ENCODE measurements at regions not wholly inside any gene's neighbourhood (a gene's known extent, or its start where the extent isn't known, plus 50 kb on each side); places are given as distances from the start of the nearest gene placed in this dataset.

DNA sequence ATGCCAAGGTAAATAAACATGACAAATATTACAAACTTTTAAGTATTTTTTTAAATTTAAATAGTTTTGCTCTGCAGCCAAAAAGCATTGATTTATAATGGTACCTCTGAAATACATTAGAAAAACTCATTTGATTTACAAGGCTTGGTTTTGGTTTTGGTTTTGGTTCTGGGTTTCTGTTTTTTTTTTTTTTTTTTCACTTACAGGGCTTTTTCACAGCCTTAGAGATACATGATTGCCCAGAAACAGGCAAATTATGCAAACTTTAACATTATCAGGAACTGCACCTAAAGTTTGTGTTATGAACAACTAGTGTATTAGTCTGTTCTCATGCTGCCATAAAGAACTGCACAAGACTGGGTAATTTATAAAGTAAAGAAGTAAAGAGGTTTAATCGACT lies 196.4 kb upstream of the DDX53 start:
- no peak overlapping the region for H2AFZ ChIP-seq (ENCODE audit: low read depth, low read length)
- H3K9me3 ChIP-seq (ENCODE audit: insufficient read depth, low read depth, low read length), result no peaks in the 10 kb centered on the region
- peaks cover 3% of the 10 kb centered on the region for H3K4me1 ChIP-seq (ENCODE audit: insufficient read depth, low read length)
- no peak overlapping the region for H3K27ac Mint-ChIP-seq (ENCODE audit: unreplicated experiment)
- no peak for FAIRE-seq
- H3K36me3 Mint-ChIP-seq (ENCODE audit: low read depth, unreplicated experiment), result no peaks in the 10 kb centered on the region
- H3K9me3 Mint-ChIP-seq (ENCODE audit: unreplicated experiment), result no peaks in the 10 kb centered on the region
- no peak overlapping the region for H3K4me3 ChIP-seq (ENCODE audit: insufficient read depth, low read depth, low read length)
- no peaks in the 10 kb centered on the region for H4K20me1 ChIP-seq (ENCODE audit: insufficient read depth, low read length)
- H3K4me2 ChIP-seq (ENCODE audit: low read length), result no peak overlapping the region
- peaks cover 2% of the 10 kb centered on the region for H3K4me1 Mint-ChIP-seq (ENCODE audit: low read depth, unreplicated experiment)
- no peak overlapping the region for H3K27ac ChIP-seq (ENCODE audit: low read depth, low read length)
- no peaks in the 10 kb centered on the region for H3K79me2 ChIP-seq (ENCODE audit: insufficient read depth, low read length)
- no peak overlapping the region for H3K4me3 Mint-ChIP-seq (ENCODE audit: unreplicated experiment)
- no peaks in the 10 kb centered on the region for H3K27me3 ChIP-seq (ENCODE audit: insufficient read depth, low read length)
- no peak overlapping the region for H3K9ac ChIP-seq (ENCODE audit: low read length)
- H3K27me3 Mint-ChIP-seq (ENCODE audit: low read depth, unreplicated experiment), result no peaks in the 10 kb centered on the region
- TF ChIP-seq EZH2 (IDR thresholded peaks at IDR 0.05; ENCODE audit: insufficient read depth, low read length), result no peak
- TF ChIP-seq, protein P1, sequence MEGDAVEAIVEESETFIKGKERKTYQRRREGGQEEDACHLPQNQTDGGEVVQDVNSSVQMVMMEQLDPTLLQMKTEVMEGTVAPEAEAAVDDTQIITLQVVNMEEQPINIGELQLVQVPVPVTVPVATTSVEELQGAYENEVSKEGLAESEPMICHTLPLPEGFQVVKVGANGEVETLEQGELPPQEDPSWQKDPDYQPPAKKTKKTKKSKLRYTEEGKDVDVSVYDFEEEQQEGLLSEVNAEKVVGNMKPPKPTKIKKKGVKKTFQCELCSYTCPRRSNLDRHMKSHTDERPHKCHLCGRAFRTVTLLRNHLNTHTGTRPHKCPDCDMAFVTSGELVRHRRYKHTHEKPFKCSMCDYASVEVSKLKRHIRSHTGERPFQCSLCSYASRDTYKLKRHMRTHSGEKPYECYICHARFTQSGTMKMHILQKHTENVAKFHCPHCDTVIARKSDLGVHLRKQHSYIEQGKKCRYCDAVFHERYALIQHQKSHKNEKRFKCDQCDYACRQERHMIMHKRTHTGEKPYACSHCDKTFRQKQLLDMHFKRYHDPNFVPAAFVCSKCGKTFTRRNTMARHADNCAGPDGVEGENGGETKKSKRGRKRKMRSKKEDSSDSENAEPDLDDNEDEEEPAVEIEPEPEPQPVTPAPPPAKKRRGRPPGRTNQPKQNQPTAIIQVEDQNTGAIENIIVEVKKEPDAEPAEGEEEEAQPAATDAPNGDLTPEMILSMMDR (IDR thresholded peaks at IDR 0.05; ENCODE audit: insufficient read depth, low read depth, low read length), result no peak
- DNase-seq (ENCODE audit: low read depth), result no peak
- no peaks in the 10 kb centered on the region for H3K36me3 ChIP-seq (ENCODE audit: insufficient read depth, low read length)

DNA sequence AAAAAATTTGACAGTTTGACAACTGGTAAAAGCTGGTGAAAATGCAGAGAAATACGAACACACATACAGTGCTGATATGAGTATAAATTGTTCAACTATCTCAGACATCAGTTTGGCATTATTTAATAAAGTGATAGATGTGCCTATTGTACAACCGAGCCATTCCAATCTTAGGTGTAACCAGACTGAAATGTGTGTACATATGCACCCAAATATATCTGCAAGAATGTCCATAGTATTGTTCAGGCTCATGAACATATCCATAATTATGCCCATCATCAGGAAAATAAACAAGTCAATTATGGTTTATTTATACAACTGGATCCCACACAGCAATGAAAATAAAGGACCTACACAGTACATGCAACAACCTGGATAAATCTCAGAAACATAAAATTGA lies 188.9 kb upstream of the DDX53 start:
- Histone ChIP-seq H3K27me3 (ENCODE audit: insufficient read depth, low read length) (no peaks in the 10 kb centered on the region), H3K9me3 (ENCODE audit: insufficient read depth, low read depth, low read length) (no peaks in the 10 kb centered on the region), H3K4me1 (ENCODE audit: insufficient read depth, low read length) (no peaks in the 10 kb centered on the region), H3K4me3 (ENCODE audit: insufficient read depth, low read depth, low read length) (no peak overlapping the region), H3K9ac (ENCODE audit: low read length) (no peak overlapping the region), H3K79me2 (ENCODE audit: insufficient read depth, low read length) (no peaks in the 10 kb centered on the region), H2AFZ (ENCODE audit: low read depth, low read length) (no peak overlapping the region), H3K36me3 (ENCODE audit: insufficient read depth, low read length) (no peaks in the 10 kb centered on the region), H3K27ac (ENCODE audit: low read depth, low read length) (no peak overlapping the region), H4K20me1 (ENCODE audit: insufficient read depth, low read length) (no peaks in the 10 kb centered on the region), H3K4me2 (ENCODE audit: low read length) (no peak overlapping the region)
- no peak overlapping the region for H3K4me3 Mint-ChIP-seq (ENCODE audit: unreplicated experiment)
- peak; percentile 98 for FAIRE-seq
- no peaks in the 10 kb centered on the region for H3K27me3 Mint-ChIP-seq (ENCODE audit: low read depth, unreplicated experiment)
- DNase-seq (ENCODE audit: low read depth), result no peak
- no peaks in the 10 kb centered on the region for H3K4me1 Mint-ChIP-seq (ENCODE audit: low read depth, unreplicated experiment)
- TF ChIP-seq, protein P1 (IDR thresholded peaks at IDR 0.05; ENCODE audit: insufficient read depth, low read depth, low read length), result no peak
- no peak for TF ChIP-seq EZH2 (IDR thresholded peaks at IDR 0.05; ENCODE audit: insufficient read depth, low read length)
- H3K9me3 Mint-ChIP-seq (ENCODE audit: unreplicated experiment), result no peaks in the 10 kb centered on the region
- H3K27ac Mint-ChIP-seq (ENCODE audit: unreplicated experiment), result no peak overlapping the region
- H3K36me3 Mint-ChIP-seq (ENCODE audit: low read depth, unreplicated experiment), result no peaks in the 10 kb centered on the region

DNA sequence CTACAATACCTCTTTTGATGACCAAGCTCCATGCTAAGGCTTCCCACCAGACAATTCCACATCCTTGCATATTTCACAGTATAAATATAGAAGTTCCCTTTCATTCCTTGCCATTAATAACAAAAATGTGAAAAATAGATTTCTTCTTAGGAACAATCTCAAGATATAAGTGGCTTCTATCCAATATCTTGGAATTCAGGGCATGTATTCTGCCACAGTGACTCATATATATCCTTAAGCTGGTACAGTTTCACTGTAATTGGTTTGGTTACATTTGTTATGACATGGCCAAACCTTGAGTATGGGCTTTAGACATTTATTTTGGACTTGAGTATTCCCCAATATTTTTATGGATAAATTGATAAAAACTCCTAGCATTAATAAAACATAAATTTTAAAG lies 181.7 kb upstream of the DDX53 start:
- Histone ChIP-seq H3K4me1 (ENCODE audit: insufficient read depth, low read length) (no peaks in the 10 kb centered on the region), H3K9me3 (ENCODE audit: insufficient read depth, low read depth, low read length) (no peaks in the 10 kb centered on the region), H3K36me3 (ENCODE audit: insufficient read depth, low read length) (no peaks in the 10 kb centered on the region), H3K4me2 (ENCODE audit: low read length) (no peak overlapping the region), H2AFZ (ENCODE audit: low read depth, low read length) (no peak overlapping the region), H3K4me3 (ENCODE audit: insufficient read depth, low read depth, low read length) (no peak overlapping the region), H3K27ac (ENCODE audit: low read depth, low read length) (no peak overlapping the region), H3K27me3 (ENCODE audit: insufficient read depth, low read length) (no peaks in the 10 kb centered on the region), H3K79me2 (ENCODE audit: insufficient read depth, low read length) (no peaks in the 10 kb centered on the region), H3K9ac (ENCODE audit: low read length) (no peak overlapping the region), H4K20me1 (ENCODE audit: insufficient read depth, low read length) (no peaks in the 10 kb centered on the region)
- H3K4me1 Mint-ChIP-seq (ENCODE audit: low read depth, unreplicated experiment), result no peaks in the 10 kb centered on the region
- no peaks in the 10 kb centered on the region for H3K27me3 Mint-ChIP-seq (ENCODE audit: low read depth, unreplicated experiment)
- FAIRE-seq, result no peak
- no peaks in the 10 kb centered on the region for H3K36me3 Mint-ChIP-seq (ENCODE audit: low read depth, unreplicated experiment)
- no peak for TF ChIP-seq EZH2 (IDR thresholded peaks at IDR 0.05; ENCODE audit: insufficient read depth, low read length)
- TF ChIP-seq, protein P1 (IDR thresholded peaks at IDR 0.05; ENCODE audit: insufficient read depth, low read depth, low read length), result no peak
- no peak overlapping the region for H3K27ac Mint-ChIP-seq (ENCODE audit: unreplicated experiment)
- DNase-seq (ENCODE audit: low read depth), result peak; percentile 23
- no peak overlapping the region for H3K4me3 Mint-ChIP-seq (ENCODE audit: unreplicated experiment)
- no peaks in the 10 kb centered on the region for H3K9me3 Mint-ChIP-seq (ENCODE audit: unreplicated experiment)

Measured in astrocyte (in vitro differentiated cells and primary cell).